Muscle layer of duodenum (tissue), 2 donors: ENCODE measurements at regions not wholly inside any gene's neighbourhood (a gene's known extent, or its start where the extent isn't known, plus 50 kb on each side); places are given as distances from the start of the nearest gene placed in this dataset.

Experiments used
- H3K27ac ChIP-seq: one replicate; pipeline ENCODE4 v1.7.0; 2013; ENCODE audit warnings: mild to moderate bottlenecking, low read length
- H3K27me3 ChIP-seq: one replicate; pipeline ENCODE4 v1.7.0; 2013; ENCODE audit warnings: low read depth, mild to moderate bottlenecking, control low read depth, low read length
- H3K36me3 ChIP-seq, 2 donors: one replicate each; pipeline ENCODE4 v1.7.0; 2013; ENCODE audit warnings: low read length in 2 of 2, control low read depth in 1 of 2, mild to moderate bottlenecking in 1 of 2; ENCODE audit not compliant: insufficient read depth in 2 of 2, control insufficient read depth in 1 of 2
- H3K4me1 ChIP-seq, 2 donors: one replicate each; pipeline ENCODE4 v1.7.0; 2013; ENCODE audit warnings: low read length in 2 of 2, mild to moderate bottlenecking in 2 of 2, control low read depth in 1 of 2, moderate library complexity in 1 of 2; ENCODE audit not compliant: insufficient read depth in 2 of 2, control insufficient read depth in 1 of 2
- H3K4me3 ChIP-seq, 2 donors: one replicate each; pipeline ENCODE4 v1.7.0; 2013; ENCODE audit warnings: low read length in 2 of 2, low read depth in 1 of 2, mild to moderate bottlenecking in 1 of 2
- H3K9me3 ChIP-seq, 2 donors: one replicate each; pipeline ENCODE4 v1.7.0; 2013; ENCODE audit warnings: low read length in 2 of 2, control low read depth in 1 of 2, mild to moderate bottlenecking in 1 of 2; ENCODE audit not compliant: control insufficient read depth in 1 of 2
- donor health status: healthy.

DNA sequence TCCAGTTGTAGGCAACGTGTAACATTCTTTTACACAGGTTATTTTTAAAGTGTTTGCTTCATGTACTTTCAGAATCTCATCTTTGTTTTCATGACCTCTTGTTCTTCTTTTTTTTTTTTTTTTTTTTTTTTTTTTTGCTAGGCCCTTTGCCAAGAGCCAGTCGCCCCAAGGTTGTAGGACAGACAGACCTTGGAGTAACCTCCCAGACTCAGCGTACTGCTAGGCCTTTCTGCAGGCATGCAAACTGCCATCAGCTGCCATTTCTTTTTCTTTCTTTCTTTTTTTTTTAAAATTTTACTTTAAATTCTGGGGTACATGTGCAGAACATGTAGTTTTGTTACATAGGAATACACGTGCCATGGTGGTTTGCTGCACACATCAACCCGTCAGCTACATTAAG is 452.3 kb upstream of the MDGA2 start:
- Histone ChIP-seq H3K27me3 (no peaks in the 10 kb centered on the region), H3K4me1 (no peaks in the 10 kb centered on the region), H3K27ac (no peak overlapping the region), H3K9me3 (no peaks in the 10 kb centered on the region), H3K36me3 (no peaks in the 10 kb centered on the region), H3K4me3 (no peak overlapping the region)

DNA sequence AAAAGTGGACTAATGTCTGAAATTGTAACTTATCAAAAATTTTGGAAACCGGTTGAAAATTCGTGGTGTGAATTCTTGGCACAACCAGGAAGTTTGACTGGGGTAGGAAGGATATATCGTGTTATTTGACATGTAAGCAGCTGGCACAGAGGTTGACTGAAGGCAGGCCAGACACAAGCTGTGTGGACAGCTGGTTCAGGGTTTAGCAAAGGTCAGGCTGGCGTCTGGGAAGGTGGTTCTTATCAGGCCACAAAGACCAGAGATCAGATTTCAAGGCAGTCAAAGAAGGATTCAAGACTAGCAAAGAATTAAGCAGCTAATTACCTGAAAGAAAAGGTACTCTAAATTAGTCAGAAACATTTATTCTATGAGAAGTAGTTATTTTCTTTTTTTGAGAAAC is 450.2 kb upstream of the MDGA2 start:
- Histone ChIP-seq H3K4me1 (no peaks in the 10 kb centered on the region), H3K4me3 (no peak overlapping the region), H3K27me3 (no peaks in the 10 kb centered on the region), H3K36me3 (no peaks in the 10 kb centered on the region), H3K9me3 (no peaks in the 10 kb centered on the region), H3K27ac (no peak overlapping the region)

DNA sequence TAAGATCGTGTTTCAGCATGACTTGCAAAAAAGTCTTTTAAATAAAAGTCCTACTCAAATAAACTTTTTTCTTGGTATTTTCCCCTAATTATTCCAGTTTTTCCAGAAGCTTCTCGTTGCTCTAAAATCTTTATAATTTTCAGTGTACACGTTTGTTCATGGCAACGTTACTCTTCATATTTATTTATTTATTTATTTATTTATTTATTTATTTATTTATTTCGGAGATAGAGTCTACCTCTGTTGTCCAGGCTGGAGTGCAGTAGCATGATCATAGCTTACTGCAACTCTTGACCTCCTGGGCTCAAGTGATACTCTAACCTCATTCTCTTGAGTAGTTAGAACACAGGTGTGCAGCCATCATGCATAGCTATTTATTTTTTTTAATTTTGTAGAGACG is 438.3 kb upstream of the MDGA2 start:
- H3K9me3 ChIP-seq = no peaks in the 10 kb centered on the region
- no peak overlapping the region for H3K4me3 ChIP-seq
- no peaks in the 10 kb centered on the region for H3K36me3 ChIP-seq
- H3K27ac ChIP-seq = no peak overlapping the region
- no peaks in the 10 kb centered on the region for H3K27me3 ChIP-seq
- H3K4me1 ChIP-seq = no peaks in the 10 kb centered on the region

GRCh38 chr14:48111151-48111550 is 435.7 kb upstream of the MDGA2 start:
- Histone ChIP-seq H3K4me1 (no peaks in the 10 kb centered on the region), H3K9me3 (no peaks in the 10 kb centered on the region), H3K36me3 (no peaks in the 10 kb centered on the region), H3K27ac (no peak overlapping the region), H3K27me3 (no peaks in the 10 kb centered on the region), H3K4me3 (no peak overlapping the region)

DNA sequence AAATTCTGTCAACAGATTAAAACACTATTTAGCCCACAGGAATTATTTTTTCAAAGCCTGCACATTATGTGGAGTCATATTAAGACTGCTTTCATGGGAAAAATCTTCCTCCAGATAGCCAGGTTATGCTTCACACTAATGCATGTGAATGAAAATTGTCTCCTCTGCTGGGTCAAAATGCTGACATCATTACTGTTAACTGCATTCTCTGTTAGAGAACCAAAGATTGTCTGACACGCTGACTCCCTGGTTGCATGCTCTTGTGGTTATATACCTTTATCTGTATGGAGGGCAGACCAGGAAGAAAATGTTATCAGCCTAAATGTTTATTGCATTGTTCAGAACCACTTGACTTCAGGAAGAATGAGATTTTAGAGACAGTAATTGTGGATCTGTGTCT is 432.2 kb upstream of the MDGA2 start:
- no peaks in the 10 kb centered on the region for H3K4me1 ChIP-seq
- peaks cover 0 to 5% of the 10 kb centered on the region in 2 donors for H3K9me3 ChIP-seq
- H3K36me3 ChIP-seq = no peaks in the 10 kb centered on the region
- no peak overlapping the region for H3K4me3 ChIP-seq
- H3K27me3 ChIP-seq = no peaks in the 10 kb centered on the region
- no peak overlapping the region for H3K27ac ChIP-seq

DNA sequence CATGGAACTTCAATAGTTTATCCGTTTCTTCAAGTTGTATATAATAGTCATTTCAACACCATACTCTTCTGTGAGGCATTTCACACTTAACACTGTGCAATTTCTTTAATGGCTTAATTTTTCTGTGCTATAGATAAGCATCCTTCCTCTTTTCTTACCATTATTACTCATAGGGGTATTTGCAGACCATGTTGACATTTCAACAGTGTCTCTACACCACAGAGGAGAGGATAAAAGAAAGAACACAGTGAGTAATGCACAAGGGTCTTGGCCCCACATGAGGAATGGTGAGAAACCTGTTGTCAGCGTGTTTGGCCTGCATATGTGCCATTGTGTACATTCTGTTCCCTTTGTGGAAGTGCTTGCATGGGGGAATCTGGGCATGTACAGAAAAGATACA is 421.5 kb upstream of the MDGA2 start:
- no peaks in the 10 kb centered on the region for H3K4me1 ChIP-seq
- no peaks in the 10 kb centered on the region for H3K27me3 ChIP-seq
- no peak overlapping the region for H3K4me3 ChIP-seq
- peaks cover 0 to 9% of the 10 kb centered on the region in 2 donors for H3K9me3 ChIP-seq
- no peak overlapping the region for H3K27ac ChIP-seq
- no peaks in the 10 kb centered on the region for H3K36me3 ChIP-seq

DNA sequence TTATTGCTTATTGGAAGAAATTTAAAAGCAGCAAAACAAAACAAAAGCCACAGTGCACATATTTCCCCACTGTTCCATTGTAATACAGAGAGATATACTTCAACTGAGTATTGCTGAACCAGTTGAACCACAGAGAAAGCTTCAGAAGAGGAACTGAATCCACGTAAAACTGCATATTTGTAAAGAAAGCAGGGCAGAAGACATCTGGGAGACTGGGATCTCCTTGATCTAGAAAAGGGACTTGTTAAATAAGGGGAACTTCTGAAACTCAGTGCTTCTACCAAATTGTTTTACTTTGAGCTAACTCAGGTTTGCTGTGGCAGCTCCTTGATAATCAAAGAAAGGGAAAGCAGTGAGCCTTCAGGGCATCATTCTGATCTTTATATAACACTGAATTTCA is 411.1 kb upstream of the MDGA2 start:
- Histone ChIP-seq H3K27ac (no peak overlapping the region), H3K9me3 (no peaks in the 10 kb centered on the region), H3K4me1 (no peaks in the 10 kb centered on the region), H3K36me3 (no peaks in the 10 kb centered on the region), H3K27me3 (no peaks in the 10 kb centered on the region), H3K4me3 (no peak overlapping the region)

DNA sequence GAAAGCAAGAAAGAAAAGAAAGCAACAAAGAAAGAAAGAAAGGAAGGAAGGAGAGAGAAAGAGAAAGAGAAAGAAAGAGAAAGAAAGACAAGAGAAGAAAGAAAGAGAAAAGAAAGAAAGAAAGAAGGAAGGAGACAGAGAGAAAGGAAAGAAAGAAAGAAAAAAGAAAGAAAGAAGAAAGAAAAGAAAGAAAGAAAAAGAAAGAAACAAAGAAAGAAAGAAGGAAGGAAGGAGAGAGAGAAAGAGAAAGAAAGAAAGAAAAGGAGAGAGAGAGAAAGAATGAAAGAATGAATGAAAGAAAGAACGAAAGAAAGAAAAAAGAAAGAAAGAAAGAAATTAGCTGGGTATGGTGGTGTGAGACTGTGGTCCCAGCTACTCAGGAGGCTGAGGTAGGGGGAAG is 400.1 kb upstream of the MDGA2 start:
- H3K36me3 ChIP-seq = no peaks in the 10 kb centered on the region
- H3K27ac ChIP-seq = no peak overlapping the region
- no peaks in the 10 kb centered on the region for H3K27me3 ChIP-seq
- H3K9me3 ChIP-seq = no peaks in the 10 kb centered on the region
- no peaks in the 10 kb centered on the region for H3K4me1 ChIP-seq
- H3K4me3 ChIP-seq = no peak overlapping the region

DNA sequence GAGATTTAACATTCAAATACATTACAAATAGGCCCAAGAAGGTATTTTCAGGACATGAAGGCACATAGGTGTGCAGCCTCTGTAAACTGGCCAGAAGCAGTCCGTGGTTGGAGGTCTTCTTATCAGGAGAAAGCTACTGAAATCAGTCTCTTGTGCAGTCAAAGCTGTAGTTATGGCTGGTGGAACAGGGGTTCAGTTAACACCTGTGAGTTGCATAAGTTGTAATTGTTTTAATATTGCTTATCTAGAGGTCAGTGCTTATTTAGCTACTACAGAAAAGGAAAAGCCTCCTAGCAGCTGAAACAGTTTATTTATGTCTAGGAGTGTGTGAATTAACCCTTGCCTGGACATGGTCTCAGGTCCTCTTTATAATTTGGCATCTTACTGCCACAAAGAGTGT is 377.6 kb upstream of the MDGA2 start:
- Histone ChIP-seq H3K27ac (no peak overlapping the region), H3K27me3 (no peaks in the 10 kb centered on the region), H3K9me3 (no peaks in the 10 kb centered on the region), H3K4me3 (no peak overlapping the region), H3K4me1 (no peaks in the 10 kb centered on the region), H3K36me3 (no peaks in the 10 kb centered on the region)

DNA sequence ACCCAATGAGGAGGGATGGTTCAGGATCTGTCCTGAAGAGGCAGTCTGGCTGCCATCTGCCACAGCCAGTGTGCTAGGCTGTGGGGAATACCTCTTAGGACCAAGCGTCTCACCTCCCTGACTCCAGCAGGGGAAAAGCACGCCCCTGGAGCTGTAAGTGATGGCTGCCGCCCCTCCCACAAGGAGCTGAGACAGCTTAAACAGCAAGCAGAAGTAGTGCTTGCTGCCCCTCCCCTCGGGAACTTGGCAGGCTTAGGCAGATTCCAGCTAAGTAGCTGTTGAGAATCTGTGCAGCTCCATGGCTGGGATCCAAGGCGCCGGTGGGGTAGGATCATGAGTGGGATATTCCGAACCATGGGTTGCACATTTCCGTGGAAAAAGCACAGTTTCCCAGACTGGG is 360.4 kb upstream of the MDGA2 start:
- Histone ChIP-seq H3K4me1 (no peaks in the 10 kb centered on the region), H3K27me3 (no peaks in the 10 kb centered on the region), H3K36me3 (no peaks in the 10 kb centered on the region), H3K9me3 (peaks cover 0 to 10% of the 10 kb centered on the region in 2 donors), H3K4me3 (peak overlapping the region in 1 of 2 donors; percentile 6), H3K27ac (no peak overlapping the region)

GRCh38 chr14:48027115-48027514 is 351.7 kb upstream of the MDGA2 start:
- Histone ChIP-seq H3K36me3 (no peaks in the 10 kb centered on the region), H3K4me3 (no peak overlapping the region), H3K27me3 (no peaks in the 10 kb centered on the region), H3K27ac (no peak overlapping the region), H3K9me3 (no peaks in the 10 kb centered on the region), H3K4me1 (no peaks in the 10 kb centered on the region)

- H3K9me3 ChIP-seq = no peaks in the 10 kb centered on the region
- no peaks in the 10 kb centered on the region for H3K27me3 ChIP-seq
- H3K4me3 ChIP-seq = no peak overlapping the region
- H3K27ac ChIP-seq = no peak overlapping the region
- H3K36me3 ChIP-seq = no peaks in the 10 kb centered on the region
- H3K4me1 ChIP-seq = no peaks in the 10 kb centered on the region
Observed at GRCh38 chr14:48023881-48024280, 348.5 kb upstream of the MDGA2 start.
